ENCODE measurements at regions not wholly inside any gene's neighbourhood (a gene's known extent, or its start where the extent isn't known, plus 50 kb on each side); places are given as distances from the start of the nearest gene placed in this dataset.

DNA sequence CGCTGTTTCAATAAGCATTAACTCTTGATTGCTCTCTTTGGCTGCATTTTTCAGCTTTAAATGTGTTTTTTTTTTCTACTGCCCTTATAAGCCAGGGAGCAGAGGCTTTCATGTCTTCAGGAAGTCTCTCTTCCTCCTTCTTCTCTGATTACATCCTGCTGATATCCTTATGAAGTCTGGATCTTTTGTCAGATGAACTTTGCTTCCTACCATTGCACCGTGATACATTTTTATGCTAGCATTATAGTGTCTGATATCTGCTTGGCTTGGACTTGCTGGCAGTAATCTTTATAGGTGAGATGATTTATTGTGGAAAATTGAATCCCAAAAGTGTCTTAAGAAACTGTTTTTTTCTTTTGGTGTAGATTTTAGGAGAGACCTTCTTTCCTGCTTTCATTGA is 160.4 kb upstream of the CFAP20DC start:
- TF ChIP-seq, protein P1, sequence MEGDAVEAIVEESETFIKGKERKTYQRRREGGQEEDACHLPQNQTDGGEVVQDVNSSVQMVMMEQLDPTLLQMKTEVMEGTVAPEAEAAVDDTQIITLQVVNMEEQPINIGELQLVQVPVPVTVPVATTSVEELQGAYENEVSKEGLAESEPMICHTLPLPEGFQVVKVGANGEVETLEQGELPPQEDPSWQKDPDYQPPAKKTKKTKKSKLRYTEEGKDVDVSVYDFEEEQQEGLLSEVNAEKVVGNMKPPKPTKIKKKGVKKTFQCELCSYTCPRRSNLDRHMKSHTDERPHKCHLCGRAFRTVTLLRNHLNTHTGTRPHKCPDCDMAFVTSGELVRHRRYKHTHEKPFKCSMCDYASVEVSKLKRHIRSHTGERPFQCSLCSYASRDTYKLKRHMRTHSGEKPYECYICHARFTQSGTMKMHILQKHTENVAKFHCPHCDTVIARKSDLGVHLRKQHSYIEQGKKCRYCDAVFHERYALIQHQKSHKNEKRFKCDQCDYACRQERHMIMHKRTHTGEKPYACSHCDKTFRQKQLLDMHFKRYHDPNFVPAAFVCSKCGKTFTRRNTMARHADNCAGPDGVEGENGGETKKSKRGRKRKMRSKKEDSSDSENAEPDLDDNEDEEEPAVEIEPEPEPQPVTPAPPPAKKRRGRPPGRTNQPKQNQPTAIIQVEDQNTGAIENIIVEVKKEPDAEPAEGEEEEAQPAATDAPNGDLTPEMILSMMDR (IDR thresholded peaks at IDR 0.05; ENCODE audit: extremely low read depth, missing control alignments), result no peak
- DNase-seq (ENCODE audit: low spot score), result no peak

DNA sequence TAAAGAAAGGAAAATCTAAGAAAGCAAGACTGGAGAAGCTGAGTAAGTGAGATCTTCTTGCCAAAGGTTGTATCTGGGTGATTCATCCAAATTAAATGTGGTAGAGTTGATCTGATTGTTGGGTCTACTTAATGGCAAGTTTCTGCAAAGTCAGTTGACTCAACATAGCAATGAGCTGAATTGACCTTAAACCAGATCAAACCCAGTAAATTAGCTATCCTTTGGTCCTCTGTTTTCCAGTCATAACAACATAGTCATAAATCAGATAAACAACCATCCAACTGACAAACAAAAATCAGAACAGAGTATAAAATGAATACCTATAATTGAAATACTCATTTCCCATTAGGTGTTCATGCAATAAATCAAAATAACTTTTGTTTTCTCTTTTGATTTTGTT is 142.6 kb upstream of the CFAP20DC start:
- TF ChIP-seq, protein P1 (IDR thresholded peaks at IDR 0.05; ENCODE audit: extremely low read depth, missing control alignments), result no peak

DNA sequence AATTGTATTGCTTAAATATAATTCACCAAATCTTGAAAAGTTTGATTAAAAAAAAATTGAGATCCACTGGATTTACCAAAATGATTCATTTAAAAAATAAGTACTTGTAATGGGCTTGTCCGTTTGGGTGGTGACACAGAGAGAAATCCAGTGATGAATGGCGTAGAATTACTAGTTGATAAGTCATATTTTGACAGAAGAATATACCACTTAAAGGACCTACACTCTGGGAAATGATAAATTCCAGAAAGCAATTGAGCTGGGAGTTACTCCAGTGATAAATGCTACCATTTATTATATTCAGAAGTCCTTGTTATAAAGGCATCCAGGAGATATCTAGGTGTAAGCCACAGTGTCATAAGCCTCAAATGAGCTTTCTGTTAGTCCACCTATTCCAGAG is 141.8 kb upstream of the CFAP20DC start:
- no peak for DNase-seq (ENCODE audit: low spot score)
- TF ChIP-seq, protein P1 (IDR thresholded peaks at IDR 0.05; ENCODE audit: extremely low read depth, missing control alignments), result no peak

More for the DNA sequence above, 142.6 kb upstream of the CFAP20DC start:
- no peak for DNase-seq (ENCODE audit: low spot score)

DNA sequence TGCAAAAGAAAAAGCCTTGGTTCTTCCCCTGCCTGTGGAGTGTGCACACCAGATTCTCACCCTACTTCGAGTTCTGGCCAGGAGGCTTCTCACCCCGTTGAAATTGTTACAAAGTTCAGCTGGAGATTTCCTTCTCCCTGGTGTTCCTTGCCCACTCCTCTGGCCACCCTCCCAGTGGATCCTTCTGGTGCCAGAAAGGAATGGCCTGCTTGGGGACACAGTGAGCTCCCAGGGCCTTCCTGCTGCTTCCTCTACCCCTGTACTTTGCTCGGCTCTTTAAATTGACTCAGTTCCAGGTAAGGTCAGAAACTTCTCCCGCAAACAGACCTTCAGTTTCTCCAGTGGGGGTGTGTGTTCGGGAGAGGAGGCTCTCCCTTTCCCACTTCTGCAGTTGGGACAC is 140.1 kb upstream of the CFAP20DC start:
- TF ChIP-seq, protein P1 (IDR thresholded peaks at IDR 0.05; ENCODE audit: extremely low read depth, missing control alignments), result no peak
- DNase-seq (ENCODE audit: low spot score), result no peak

DNA sequence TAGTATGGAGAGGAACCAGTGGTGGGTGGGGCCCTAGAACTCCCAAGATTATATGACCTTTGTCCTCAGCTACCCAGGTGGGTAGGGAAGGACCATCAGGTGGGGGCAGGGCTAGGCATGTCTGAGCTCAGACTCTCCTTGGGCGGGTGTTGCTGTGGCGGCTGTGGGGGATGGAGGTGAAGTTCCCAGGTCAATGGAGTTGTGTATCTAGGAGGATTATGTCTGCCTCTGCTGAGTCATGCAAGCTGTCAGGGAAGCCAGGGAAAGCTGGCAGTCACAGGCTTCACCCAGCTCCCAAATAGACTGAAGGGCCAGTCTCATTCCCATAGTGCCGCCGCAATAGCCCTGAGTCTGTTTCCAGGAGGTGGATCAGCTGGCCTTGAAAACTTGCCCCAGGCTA is 139.7 kb upstream of the CFAP20DC start:
- TF ChIP-seq, protein P1 (IDR thresholded peaks at IDR 0.05; ENCODE audit: extremely low read depth, missing control alignments), result no peak
- DNase-seq (ENCODE audit: low spot score), result no peak

DNA sequence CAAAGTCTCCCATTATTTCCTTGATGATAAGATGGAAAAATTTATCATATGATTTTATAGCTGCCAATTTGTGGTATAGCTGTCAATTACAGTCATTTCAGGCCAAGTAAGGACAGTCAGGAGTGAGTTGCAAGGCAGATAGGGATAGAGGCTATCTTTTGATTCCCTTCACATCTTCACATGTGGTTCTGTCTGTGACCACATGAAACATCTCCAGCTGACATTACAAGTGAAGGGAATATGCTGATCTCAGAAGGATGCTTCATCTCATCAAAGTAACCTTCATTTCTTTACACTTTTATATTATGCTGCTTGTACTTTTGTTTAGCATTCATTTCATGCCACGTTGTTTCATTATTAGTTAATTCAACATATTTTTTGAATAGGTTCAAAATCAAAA is 136.9 kb upstream of the CFAP20DC start:
- no peak for DNase-seq (ENCODE audit: low spot score)
- TF ChIP-seq, protein P1 (IDR thresholded peaks at IDR 0.05; ENCODE audit: extremely low read depth, missing control alignments), result no peak

DNA sequence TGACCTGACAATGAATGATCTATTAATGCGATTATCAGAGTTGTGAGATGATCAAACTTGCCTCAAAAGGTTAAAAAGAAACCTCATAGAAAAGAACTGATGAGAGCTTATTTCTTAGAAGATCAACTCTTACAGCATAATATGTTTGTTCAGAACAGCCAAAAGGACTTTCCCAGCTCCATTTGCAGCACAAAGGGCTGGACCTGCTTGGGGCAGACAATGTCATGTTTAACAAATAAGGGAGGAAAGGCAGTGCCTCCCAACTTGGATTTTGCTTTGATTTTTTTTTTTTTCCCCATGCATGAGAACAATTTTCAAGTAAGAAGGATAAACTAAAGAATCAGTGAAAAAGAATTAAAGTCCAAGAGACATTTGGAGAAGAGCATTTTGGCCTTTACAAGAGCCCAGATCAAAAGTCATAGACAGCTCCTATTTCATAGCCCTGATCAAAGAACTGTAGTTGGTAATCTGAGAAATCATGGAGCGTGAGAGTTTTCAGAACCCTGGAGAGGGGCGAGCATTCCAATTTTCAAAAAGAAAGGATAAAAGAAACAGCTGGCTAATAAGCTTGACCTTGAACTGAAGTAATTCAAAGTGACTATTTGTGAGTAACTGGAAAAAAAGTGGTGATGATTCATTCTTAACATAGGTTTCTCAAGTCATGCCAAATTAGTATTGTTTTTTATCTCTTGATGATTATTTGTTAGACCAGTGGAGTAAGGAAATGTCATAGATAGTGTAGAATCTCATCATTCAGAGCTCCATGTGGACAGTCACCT is 136.0 kb upstream of the CFAP20DC start:
- no peak for DNase-seq (ENCODE audit: low spot score)
- TF ChIP-seq, protein P1 (IDR thresholded peaks at IDR 0.05; ENCODE audit: extremely low read depth, missing control alignments), result no peak

All from GM20000 (cell line).